ENCODE measurements at regions not wholly inside any gene's neighbourhood (a gene's known extent, or its start where the extent isn't known, plus 50 kb on each side); places are given as distances from the start of the nearest gene placed in this dataset.

GRCh38 chr7:354597-355470 lies 64.9 kb downstream of the FOXL3 start:
- Histone ChIP-seq H3K36me3 (ENCODE audit: control insufficient read depth in 2 of 2, insufficient read depth in 2 of 2, low read length in 1 of 2) (no peaks in the 10 kb centered on the region), H4K20me1 (ENCODE audit: control insufficient read depth, insufficient read depth) (no peaks in the 10 kb centered on the region), H3K4me1 (ENCODE audit: control insufficient read depth, insufficient read depth, low read length) (no peaks in the 10 kb centered on the region), H3K79me2 (ENCODE audit: control insufficient read depth, insufficient read depth, low read length) (no peaks in the 10 kb centered on the region), H3K27me3 (replicated peaks in 1 of 2; ENCODE audit: control insufficient read depth in 2 of 2, insufficient read depth in 2 of 2, low read length in 1 of 2) (no peaks in the 10 kb centered on the region), H3K4me3 (no peak overlapping the region), H3K27ac (ENCODE audit: control insufficient read depth, insufficient read depth) (no peak overlapping the region), H3K4me2 (ENCODE audit: control insufficient read depth, insufficient read depth) (no peak overlapping the region), H3K9me3 (replicated peaks; ENCODE audit: control insufficient read depth, insufficient read depth, low read length) (no peaks in the 10 kb centered on the region; the same call in 2 of the 3 replicates), H2AFZ (ENCODE audit: control insufficient read depth, low read depth, low read length) (no peak overlapping the region), H3K9ac (ENCODE audit: control insufficient read depth, insufficient read depth, low read length) (no peak overlapping the region)
- in situ Hi-C loops (cut with MboI) (no loop called here), intact Hi-C loops (cut with micrococcal nuclease; ENCODE audit: unreplicated experiment) (no loop called here)
- FAIRE-seq (no peak), DNase-seq (ENCODE audit: low read depth, low spot score) (no peak), ATAC-seq (no peak)
- CTCF ChIA-PET, result no interaction called here
- BruUV-seq (replicated peaks), result no TSS peak
- WGBS (ENCODE audit: insufficient coverage, insufficient replicate concordance, low lambda C conversion rate, missing lambda C conversion rate), result 35% methylated on average over 24 of the region's 24 CpGs
- RAD21 ChIA-PET (ENCODE audit: unreplicated experiment), result no interaction called here
- POLR2A ChIA-PET, result no interaction called here
- SMC1A ChIA-PET (ENCODE audit: uncharacterized antibody, unreplicated experiment), result no interaction called here
- TF ChIP-seq SREBF1 (IDR thresholded peaks at IDR 0.05; ENCODE audit: low read length) (no peak), HDGF (IDR thresholded peaks at IDR 0.05) (no peak), ZNF217 (IDR thresholded peaks at IDR 0.05) (no peak), RELB (IDR thresholded peaks at IDR 0.05; ENCODE audit: low read depth) (no peak), CHD2 (IDR thresholded peaks at IDR 0.05; ENCODE audit: borderline replicate concordance, low read depth, low read length) (no peak), BRCA1 (IDR thresholded peaks at IDR 0.05; ENCODE audit: low read depth, low read length) (no peak), GATAD2B (conservative IDR thresholded peaks at IDR 0.05; ENCODE audit: low read depth) (no peak), IKZF2 (IDR thresholded peaks at IDR 0.05) (no peak)

All from GM12878 (cell line).